ENCODE measurements at regions not wholly inside any gene's neighbourhood (a gene's known extent, or its start where the extent isn't known, plus 50 kb on each side); places are given as distances from the start of the nearest gene placed in this dataset.

GRCh38 chrX:147675819-147676218 lies 235.9 kb upstream of the FMR1 start:
- TF ChIP-seq, protein P1, sequence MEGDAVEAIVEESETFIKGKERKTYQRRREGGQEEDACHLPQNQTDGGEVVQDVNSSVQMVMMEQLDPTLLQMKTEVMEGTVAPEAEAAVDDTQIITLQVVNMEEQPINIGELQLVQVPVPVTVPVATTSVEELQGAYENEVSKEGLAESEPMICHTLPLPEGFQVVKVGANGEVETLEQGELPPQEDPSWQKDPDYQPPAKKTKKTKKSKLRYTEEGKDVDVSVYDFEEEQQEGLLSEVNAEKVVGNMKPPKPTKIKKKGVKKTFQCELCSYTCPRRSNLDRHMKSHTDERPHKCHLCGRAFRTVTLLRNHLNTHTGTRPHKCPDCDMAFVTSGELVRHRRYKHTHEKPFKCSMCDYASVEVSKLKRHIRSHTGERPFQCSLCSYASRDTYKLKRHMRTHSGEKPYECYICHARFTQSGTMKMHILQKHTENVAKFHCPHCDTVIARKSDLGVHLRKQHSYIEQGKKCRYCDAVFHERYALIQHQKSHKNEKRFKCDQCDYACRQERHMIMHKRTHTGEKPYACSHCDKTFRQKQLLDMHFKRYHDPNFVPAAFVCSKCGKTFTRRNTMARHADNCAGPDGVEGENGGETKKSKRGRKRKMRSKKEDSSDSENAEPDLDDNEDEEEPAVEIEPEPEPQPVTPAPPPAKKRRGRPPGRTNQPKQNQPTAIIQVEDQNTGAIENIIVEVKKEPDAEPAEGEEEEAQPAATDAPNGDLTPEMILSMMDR (IDR thresholded peaks at IDR 0.05; ENCODE audit: control extremely low read depth, extremely low read depth, low read depth, missing control alignments) = no peak
- POLR2A ChIA-PET = no interaction called here

DNA sequence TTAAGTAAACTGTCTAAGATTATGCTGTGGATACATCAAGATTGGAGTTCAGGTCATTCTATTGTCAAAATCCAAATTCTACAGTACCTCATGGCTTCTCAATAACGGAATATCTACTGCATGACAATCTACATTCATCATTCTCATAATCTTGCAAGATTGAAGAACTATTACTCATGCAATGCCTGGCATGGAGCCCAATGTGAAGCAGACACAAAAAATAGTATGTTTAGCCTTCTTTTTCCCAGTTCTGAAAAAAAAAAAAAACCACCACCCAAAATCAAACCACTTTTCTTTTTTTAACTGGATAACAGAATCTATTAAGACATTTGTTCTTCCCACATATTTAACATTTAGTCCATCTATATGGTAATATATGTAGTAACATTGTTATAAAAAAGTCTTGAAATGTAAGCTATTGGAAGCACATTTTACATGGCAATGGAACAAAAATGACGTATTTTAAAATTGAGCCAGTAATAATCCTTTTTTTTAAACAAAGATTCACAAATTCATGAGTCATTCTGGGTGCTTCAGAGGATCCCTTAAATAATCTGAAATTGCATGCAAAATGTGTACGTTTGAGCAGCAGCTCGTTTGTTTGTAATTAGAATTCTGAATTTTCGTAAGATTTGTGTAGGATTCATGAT lies 232.2 kb upstream of the FMR1 start:
- TF ChIP-seq, protein P1 (IDR thresholded peaks at IDR 0.05; ENCODE audit: control extremely low read depth, extremely low read depth, low read depth, missing control alignments) = no peak
- CTCF ChIA-PET = no interaction called here
- POLR2A ChIA-PET = no interaction called here
- DNase-seq (ENCODE audit: extremely low spot score) = no peak

More at GRCh38 chrX:147675819-147676218, 235.9 kb upstream of the FMR1 start:
- DNase-seq (ENCODE audit: extremely low spot score) = no peak
- CTCF ChIA-PET = interaction anchor here (0.9 kb wide), 1 partner anchor 14 kb away, joined by 3 read pairs; no protein-coding TSS in a partner anchor

DNA sequence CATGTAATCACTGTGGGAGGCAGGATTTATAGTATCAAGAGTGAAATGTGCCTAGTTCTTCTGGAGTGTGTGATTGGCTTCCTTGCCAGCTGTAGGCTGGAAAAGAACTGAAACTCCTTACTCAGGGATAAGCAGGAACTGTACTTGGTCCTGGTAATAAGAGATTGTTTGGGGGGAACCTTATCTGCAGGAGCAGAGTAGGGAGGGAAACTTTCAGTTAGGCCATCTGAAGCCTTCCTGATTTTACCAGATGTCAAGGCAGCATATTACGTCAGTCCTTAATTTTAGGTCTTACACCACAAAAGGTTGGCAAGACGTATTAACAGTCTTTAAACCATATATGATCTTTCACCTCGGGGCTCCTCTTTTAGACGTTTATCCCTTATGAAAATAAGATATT lies 231.5 kb upstream of the FMR1 start:
- TF ChIP-seq, protein P1 (IDR thresholded peaks at IDR 0.05; ENCODE audit: control extremely low read depth, extremely low read depth, low read depth, missing control alignments) = no peak
- ChIA-PET POLR2A (no interaction called here), CTCF (no interaction called here)
- DNase-seq (ENCODE audit: extremely low spot score) = no peak

DNA sequence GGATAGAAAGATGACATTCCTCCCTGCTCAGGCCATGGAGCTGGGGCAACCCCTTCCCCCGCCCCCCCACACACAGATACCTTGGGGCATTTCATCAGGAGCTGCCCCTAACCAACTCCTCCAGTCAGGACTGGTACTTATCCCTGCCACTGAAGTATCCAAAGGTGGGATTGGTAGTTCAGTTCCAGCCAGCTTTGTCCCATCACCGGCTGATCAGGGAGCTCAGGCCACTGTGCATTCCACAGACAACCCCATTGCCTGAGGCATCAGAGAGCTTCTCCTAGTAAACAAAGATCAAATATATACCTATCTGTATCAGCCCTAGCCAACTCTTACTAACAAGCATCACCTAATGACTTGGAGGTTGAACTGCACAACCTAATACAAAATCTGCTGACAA lies 218.2 kb upstream of the FMR1 start:
- ChIA-PET POLR2A (no interaction called here), CTCF (no interaction called here)
- DNase-seq (ENCODE audit: extremely low spot score) = no peak
- TF ChIP-seq, protein P1 (IDR thresholded peaks at IDR 0.05; ENCODE audit: control extremely low read depth, extremely low read depth, low read depth, missing control alignments) = no peak

DNA sequence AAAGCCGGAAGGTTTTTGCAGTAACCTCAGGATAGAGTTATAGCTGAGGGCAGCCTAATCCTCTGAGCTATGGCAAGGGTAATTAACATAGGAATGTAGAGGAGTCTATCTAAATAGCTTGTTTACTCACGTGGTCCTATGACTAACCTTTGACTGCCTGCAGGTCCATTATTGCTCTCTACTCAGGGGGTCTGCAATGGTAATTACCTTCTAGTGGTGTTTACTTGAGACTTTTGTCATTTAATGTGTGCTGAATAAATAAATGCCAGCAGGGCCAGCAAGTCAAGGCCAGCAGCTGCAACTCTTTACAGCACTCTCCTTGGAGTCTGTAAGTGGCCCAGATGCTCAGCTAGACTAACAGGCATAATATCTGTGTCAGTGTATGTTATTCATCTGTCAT lies 212.7 kb upstream of the FMR1 start:
- POLR2A ChIA-PET = no interaction called here
- CTCF ChIA-PET = no interaction called here
- TF ChIP-seq, protein P1 (IDR thresholded peaks at IDR 0.05; ENCODE audit: control extremely low read depth, extremely low read depth, low read depth, missing control alignments) = no peak
- no peak for DNase-seq (ENCODE audit: extremely low spot score)

DNA sequence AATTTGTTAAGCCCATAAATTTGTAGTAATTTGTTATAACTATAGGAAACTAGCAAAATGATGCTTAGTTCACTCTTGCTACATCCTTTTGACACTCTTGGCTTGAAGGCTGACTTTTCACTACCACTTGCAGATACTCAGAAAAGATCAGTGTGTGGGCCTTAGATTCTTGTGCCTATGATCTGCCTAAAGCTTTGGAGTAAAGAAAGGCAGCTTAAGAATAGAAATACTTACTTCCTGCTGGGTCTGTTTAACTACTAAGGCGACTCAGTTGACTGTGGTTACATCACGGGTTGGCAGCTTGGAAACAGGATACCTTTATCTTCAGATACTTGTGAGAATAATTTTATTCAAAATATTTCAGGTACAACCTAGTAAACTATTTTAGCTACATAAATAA lies 201.4 kb upstream of the FMR1 start:
- DNase-seq (ENCODE audit: extremely low spot score) = no peak
- ChIA-PET CTCF (no interaction called here), POLR2A (no interaction called here)

More for the DNA sequence above, 201.4 kb upstream of the FMR1 start:
- TF ChIP-seq, protein P1 (IDR thresholded peaks at IDR 0.05; ENCODE audit: control extremely low read depth, extremely low read depth, low read depth, missing control alignments) = no peak

Data from GM10248 (cell line).